GM12874 (cell line): ENCODE measurements at regions not wholly inside any gene's neighbourhood (a gene's known extent, or its start where the extent isn't known, plus 50 kb on each side); places are given as distances from the start of the nearest gene placed in this dataset.

Source experiments
- CTCF ChIP-seq: IDR thresholded peaks from 2 replicates; pipeline ENCODE4 v1.5.1; 2011; ENCODE audit warnings: low read depth, mild to moderate bottlenecking, control low read depth, low read length, moderate library complexity; ENCODE audit not compliant: insufficient read depth

GRCh38 chr15:96255599-96255998 is 74.9 kb upstream of the NR2F2 start:
- no peak for TF ChIP-seq CTCF

GRCh38 chr15:96261575-96262034 is 68.9 kb upstream of the NR2F2 start:
- no peak for TF ChIP-seq CTCF

DNA sequence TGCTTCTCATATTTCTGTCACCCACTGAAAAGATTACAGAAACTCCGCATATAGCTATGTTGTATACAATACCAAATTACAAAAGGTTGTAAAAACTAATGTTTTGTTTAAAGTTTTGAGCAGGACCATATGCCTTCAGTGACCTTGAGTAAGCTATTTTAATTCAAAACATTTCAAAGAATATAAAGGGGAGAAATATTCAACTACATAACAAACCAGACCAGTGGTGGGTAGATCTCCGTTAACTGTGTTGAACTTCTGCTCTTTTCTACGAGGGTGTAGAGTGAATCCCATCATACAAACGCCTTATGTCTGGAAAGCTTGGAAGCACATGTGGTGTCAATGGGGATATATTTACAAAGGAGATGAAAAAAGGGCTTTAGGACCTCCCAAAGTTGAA is 68.4 kb upstream of the NR2F2 start:
- no peak for TF ChIP-seq CTCF

DNA sequence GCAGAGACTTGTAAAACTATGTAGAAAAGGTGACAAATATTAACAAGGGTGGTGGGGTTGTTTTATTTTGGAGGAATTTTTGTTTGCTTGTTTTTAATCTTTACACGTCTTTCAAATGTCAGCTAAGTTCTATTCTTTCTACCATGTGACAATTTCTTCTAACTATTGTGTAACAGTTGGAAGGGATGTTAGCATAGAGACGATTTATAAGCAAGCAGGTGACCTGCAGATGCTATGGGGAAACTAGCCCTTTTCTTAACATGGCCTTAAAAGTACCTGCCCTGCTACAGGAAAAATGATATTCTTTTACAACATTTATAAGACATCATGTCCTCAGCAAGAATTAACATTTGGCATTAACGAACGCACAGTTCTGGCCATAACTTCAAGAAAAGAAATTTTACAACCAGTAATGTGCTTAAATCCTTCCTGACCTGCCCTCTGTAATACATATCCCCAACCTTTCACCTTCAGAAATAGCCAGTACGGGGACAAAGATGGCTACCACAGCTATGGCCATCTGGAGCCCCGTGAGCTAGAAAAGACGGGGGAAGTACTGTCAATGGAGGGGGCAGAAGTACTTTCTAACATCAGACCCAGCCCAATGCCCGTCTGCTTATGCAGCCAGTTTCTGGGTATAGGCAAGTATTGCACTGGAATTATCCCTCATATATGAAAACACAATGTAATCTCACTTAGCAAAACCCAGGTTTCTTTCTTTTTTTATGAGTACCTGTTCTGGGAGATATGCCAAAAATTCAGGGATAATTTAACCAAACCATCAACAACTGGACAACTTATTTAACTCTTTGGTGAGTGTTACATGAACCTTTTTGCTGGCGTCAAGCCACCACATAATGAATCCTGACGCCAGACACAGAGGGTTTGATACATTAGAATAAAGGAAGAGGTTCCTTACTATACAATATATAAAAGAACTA is 67.7 kb upstream of the NR2F2 start:
- no peak for TF ChIP-seq CTCF

DNA sequence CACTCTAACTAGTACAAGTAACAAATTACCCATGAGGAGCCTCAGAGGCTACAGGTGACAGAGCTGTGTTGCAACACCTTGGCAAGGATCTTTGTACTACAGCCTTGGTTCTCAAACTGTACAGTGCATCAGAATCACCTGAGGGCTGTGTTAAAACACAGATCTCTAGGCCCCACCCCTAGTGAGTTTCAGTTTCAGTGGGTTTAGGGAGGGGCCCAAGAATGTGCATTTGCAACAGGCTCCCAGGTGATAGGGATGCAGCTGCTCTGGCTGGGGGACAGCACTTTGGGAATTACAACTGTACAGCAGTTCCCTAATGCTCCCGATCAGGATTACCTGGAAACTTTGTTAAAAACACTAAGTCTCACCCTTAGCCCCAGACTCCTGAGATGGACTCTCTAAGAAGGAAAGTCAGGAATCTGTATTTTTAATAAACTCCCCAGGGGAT is 66.1 kb upstream of the NR2F2 start:
- TF ChIP-seq CTCF: no peak

- no peak for TF ChIP-seq CTCF
Observed at GRCh38 chr15:96264801-96265515, 65.5 kb upstream of the NR2F2 start.

DNA sequence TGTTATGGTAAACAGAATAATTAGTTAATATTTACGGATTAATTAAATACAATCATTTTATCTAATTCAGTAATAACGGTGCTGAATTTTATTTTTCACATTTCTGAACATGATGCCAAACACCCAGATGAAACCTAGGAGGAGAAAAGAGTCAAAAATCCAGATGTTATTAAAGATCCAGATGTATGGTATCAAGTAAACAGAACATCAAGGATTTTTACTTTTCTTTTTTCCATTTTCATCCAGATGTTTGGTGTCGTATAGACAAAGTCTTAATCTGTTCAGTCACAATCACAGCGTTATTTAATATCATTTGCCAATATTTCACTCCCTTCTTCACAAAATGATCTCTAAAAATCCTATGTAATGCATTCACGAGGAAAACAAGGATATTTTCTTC is 64.0 kb upstream of the NR2F2 start:
- TF ChIP-seq CTCF: no peak
